ENCODE measurements at regions not wholly inside any gene's neighbourhood (a gene's known extent, or its start where the extent isn't known, plus 50 kb on each side); places are given as distances from the start of the nearest gene placed in this dataset.
"Not testable (repeated sequence)": the region's sequence is repeated elsewhere in the genome, so short reads cannot be mapped to it uniquely, and the experiment has no call there.

DNA sequence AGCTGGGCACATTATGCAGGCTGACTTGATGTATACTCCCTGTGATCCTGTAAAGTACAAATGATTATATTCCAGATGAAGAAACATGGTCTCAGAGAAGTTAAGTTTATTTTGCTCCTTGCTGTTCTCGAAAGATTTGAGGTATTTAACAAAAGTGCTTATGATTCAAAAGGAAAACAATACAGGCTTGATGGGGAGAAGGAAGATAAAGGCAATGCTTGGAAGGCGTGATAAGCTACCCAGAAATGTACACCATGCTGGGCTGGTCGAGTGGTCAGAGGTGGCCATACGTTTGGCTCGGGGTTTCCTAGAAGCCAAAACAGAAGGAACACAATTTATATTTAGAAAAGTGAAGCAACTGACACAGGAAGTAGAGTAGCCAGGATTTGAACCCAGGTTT lies 201.0 kb downstream of the KTN1 start:
- Histone ChIP-seq H3K4me3 (replicated peaks in 1 of 3) (no peak overlapping the region), H3K36me3 (no peaks in the 10 kb centered on the region), H3K4me1 (peaks cover 6 to 9% of the 10 kb centered on the region in 2 donors), H3K27me3 (no peaks in the 10 kb centered on the region), H3K9me3 (no peaks in the 10 kb centered on the region), H3K27ac (peak overlapping the region in 1 of 3 donors; percentile 34)
- no peak for TF ChIP-seq POLR2A (IDR thresholded peaks at IDR 0.05)
- TF ChIP-seq, protein P1, sequence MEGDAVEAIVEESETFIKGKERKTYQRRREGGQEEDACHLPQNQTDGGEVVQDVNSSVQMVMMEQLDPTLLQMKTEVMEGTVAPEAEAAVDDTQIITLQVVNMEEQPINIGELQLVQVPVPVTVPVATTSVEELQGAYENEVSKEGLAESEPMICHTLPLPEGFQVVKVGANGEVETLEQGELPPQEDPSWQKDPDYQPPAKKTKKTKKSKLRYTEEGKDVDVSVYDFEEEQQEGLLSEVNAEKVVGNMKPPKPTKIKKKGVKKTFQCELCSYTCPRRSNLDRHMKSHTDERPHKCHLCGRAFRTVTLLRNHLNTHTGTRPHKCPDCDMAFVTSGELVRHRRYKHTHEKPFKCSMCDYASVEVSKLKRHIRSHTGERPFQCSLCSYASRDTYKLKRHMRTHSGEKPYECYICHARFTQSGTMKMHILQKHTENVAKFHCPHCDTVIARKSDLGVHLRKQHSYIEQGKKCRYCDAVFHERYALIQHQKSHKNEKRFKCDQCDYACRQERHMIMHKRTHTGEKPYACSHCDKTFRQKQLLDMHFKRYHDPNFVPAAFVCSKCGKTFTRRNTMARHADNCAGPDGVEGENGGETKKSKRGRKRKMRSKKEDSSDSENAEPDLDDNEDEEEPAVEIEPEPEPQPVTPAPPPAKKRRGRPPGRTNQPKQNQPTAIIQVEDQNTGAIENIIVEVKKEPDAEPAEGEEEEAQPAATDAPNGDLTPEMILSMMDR (IDR thresholded peaks at IDR 0.05), result no peak
- DNase-seq, result no peak
- intact Hi-C loops (cut with DNase I), result no loop called here
- 85 to 93% methylated on average over 5 of the region's 5 CpGs for WGBS, 2 donors

DNA sequence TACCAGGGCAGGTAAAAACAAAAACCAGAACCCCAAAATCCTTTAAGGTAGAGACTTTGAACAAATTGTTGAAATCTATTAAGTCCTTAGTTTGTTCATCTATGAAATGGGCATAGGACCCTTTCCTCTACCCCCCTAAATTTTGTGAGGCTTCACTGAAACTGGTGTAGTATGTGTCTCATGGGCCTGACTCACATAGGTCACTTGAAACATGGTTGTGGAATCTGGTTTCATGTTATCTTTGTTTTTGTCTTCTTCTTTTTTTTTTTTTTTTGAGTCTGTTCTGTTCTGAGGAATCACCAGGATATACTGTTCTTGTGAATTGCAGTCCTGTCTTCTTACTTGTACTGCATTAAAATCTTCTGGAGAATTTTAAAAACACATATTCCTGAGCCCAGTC lies 202.2 kb downstream of the KTN1 start:
- Histone ChIP-seq H3K4me3 (replicated peaks in 1 of 3) (no peak overlapping the region), H3K4me1 (peaks cover 6 to 9% of the 10 kb centered on the region in 2 donors), H3K27ac (no peak overlapping the region), H3K27me3 (no peaks in the 10 kb centered on the region), H3K36me3 (no peaks in the 10 kb centered on the region), H3K9me3 (no peaks in the 10 kb centered on the region)
- intact Hi-C loops (cut with DNase I), result no loop called here
- TF ChIP-seq, protein P1 (IDR thresholded peaks at IDR 0.05), result no peak
- TF ChIP-seq POLR2A (IDR thresholded peaks at IDR 0.05), result no peak
- DNase-seq, result no peak

DNA sequence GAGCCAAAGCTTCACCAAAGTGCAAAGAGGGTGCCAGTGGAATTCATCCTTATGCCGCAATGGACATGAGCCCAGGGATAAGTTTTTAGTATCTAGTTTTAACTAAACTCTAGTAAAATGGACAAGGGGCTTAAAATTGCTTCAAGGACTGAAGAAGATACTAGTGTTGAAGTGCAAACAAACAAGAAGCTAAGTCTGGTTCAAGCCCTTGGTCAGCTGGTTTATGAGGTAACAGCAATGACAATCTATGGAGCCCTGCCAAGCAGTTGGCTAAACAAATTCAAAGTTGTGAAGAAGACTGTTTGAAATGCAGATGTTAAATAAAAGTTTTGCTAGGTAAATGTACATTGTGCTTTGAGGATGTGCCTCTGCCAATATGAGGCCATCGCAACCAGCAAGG lies 209.4 kb downstream of the KTN1 start:
- intact Hi-C loops (cut with DNase I), result no loop called here
- Histone ChIP-seq H3K4me1 (no peaks in the 10 kb centered on the region), H3K36me3 (no peaks in the 10 kb centered on the region), H3K27me3 (no peaks in the 10 kb centered on the region), H3K4me3 (replicated peaks in 1 of 3) (no peak overlapping the region), H3K9me3 (no peaks in the 10 kb centered on the region), H3K27ac (no peak overlapping the region)
- TF ChIP-seq POLR2A (IDR thresholded peaks at IDR 0.05), result no peak
- TF ChIP-seq, protein P1 (IDR thresholded peaks at IDR 0.05), result no peak
- DNase-seq, result no peak
- WGBS, 2 donors, result 97 to 100% methylated on average over 2 of the region's 2 CpGs

DNA sequence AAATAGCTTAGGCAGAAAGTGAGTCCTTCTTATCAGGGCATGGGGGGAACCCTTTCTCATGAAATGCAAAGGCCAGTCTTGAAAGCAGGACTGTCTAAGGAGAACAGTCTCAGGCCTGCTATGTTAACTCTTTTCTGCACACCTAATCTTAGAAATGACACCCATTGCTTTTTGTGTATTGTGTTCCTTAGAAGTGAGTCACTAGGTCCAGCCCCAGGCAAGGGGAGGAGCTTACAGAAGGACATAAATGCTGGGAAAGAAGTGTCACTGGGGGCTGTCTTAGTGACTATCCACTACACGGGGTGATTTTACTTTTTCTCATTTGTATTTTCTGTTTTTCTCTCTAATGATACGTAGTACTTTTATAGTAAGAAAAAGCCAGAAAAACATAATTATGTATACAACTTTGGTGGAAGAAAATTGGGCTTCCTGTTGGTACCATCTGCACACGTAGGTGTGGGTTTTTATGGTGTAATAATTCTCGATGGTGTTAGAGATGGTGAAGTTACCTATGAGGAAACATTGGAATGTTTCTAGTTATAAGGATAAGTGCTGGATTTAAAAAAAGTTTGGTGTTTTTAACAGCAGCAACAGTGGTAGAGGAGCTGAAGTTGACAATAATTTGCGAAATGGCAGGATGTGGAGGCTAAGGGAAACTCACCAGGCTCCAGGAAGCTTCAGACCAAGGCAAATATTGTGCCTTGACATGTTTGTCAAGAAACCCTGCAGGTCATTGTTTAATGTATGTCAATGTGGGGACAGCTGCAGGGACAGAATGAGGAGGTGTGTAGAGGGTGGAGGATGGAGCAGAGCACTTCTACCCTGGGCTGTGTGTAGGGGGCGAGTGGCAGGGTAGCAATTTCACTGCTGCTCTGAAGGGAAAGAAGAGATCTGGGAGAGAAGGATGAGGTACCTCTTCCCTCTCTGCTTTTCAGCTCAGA lies 214.9 kb downstream of the KTN1 start:
- no peak overlapping the region for H3K4me3 ChIP-seq (replicated peaks in 1 of 3)
- TF ChIP-seq POLR2A (IDR thresholded peaks at IDR 0.05), result no peak
- TF ChIP-seq, protein P1 (IDR thresholded peaks at IDR 0.05), result no peak
- intact Hi-C loops (cut with DNase I), result no loop called here
- WGBS, 2 donors, result 84 to 88% methylated on average over 6 of the region's 6 CpGs
- no peak overlapping the region for H3K27ac ChIP-seq
- H3K4me1 ChIP-seq, result no peaks in the 10 kb centered on the region
- H3K9me3 ChIP-seq, result no peaks in the 10 kb centered on the region
- DNase-seq, result no peak
- no peaks in the 10 kb centered on the region for H3K27me3 ChIP-seq
- no peaks in the 10 kb centered on the region for H3K36me3 ChIP-seq

DNA sequence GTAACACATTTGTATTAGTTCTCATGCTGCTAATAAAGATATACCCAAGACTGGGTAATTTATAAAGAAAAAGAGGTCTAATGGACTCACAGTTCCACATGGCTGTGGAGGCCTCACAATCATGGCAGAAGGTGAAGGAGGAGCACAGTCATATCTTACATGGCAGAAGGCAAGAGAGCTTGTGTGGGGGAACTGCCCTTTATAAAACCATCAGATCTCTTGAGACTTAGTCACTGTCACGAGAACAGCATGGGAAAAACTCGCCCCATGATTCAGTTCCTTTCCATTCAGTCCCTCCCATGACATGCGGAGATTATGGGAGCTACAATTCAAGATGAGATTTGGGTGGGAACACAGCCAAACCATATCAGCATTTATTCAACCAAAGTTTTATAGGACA lies 216.5 kb downstream of the KTN1 start:
- H3K4me1 ChIP-seq; H3K36me3 ChIP-seq; intact Hi-C loops (cut with DNase I); H3K9me3 ChIP-seq; H3K27me3 ChIP-seq; DNase-seq; H3K27ac ChIP-seq; H3K4me3 ChIP-seq (replicated peaks in 1 of 3): not testable (repeated sequence)
- 92 to 95% methylated on average over 3 of the region's 3 CpGs for WGBS, 2 donors

All from thyroid gland (tissue), 4 donors.